SK-N-DZ (cell line): ENCODE measurements at regions not wholly inside any gene's neighbourhood (a gene's known extent, or its start where the extent isn't known, plus 50 kb on each side); places are given as distances from the start of the nearest gene placed in this dataset.
A peak's percentile ranks its signal among the peaks of the same experiment; 100 is the strongest.
"Not testable (repeated sequence)": the region's sequence is repeated elsewhere in the genome, so short reads cannot be mapped to it uniquely, and the experiment has no call there.

ENCODE experiments used
- DNase-seq: peaks from one replicate; pipeline ENCODE4 v3.0.0-alpha.2; 2015; ENCODE audit warnings: low spot score

DNA sequence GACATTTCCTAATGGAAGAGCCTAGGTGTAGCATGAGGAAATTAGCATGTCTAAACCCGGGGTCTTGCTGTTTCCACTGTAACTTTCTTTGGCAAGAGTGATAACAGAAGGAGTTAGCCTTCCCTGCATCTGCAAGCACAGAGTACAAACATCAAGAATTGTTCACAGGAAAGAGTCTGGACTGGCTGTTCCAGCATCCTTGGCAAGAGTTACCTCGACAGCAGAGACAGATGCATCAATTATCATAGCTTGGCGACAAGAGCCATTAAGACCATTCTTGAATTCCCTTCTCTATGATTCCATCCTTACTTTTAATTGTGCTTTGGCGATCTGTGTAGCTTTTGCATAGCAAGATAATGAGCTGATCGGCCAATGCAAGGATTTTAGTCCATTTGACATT lies 82.8 kb upstream of the RALGPS2 start:
- DNase-seq: no peak

DNA sequence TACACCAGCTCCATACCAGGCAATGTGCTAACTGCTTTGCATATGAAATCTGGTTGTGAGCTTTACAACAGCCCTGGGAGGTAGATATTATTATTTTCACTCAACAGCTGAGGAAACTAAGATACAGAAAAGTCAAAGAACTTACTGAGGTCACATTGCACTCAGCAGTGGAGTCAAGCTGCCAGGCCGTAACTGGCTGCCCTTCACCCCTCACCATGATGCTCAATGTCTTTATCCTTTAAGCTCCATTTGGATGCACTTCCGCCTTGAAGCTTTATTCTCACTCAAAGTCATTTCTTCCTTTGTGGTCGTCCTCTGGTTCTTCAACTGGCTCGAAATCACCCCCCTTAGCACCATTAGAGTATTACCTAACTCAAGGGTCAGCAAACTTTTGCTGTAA lies 81.7 kb upstream of the RALGPS2 start:
- no peak for DNase-seq

DNA sequence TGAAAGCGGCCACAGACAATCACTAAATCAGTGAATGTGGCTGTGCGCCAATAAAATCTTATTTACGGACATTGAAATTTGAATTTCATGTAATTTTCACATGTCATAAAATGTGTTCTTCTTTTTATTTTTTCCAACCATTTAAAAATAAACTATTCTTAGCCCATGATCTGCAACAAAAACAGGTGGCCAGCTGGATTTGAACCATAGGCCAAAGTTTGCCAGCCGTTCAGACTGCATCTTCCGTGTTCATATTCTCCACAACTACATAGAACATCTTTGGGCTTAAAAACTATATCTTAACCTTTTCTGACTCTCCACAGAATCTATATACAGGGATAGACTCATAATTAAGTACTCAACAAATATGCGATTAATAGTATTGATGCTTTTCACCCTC lies 81.2 kb upstream of the RALGPS2 start:
- DNase-seq: no peak

- DNase-seq: no peak
Measured at GRCh38 chr1:178644308-178645120, 80.5 kb upstream of the RALGPS2 start.

GRCh38 chr1:178645157-178645807 lies 79.8 kb upstream of the RALGPS2 start:
- DNase-seq: no peak

- DNase-seq: no peak
Measured at GRCh38 chr1:178645808-178646200, 79.2 kb upstream of the RALGPS2 start.

DNA sequence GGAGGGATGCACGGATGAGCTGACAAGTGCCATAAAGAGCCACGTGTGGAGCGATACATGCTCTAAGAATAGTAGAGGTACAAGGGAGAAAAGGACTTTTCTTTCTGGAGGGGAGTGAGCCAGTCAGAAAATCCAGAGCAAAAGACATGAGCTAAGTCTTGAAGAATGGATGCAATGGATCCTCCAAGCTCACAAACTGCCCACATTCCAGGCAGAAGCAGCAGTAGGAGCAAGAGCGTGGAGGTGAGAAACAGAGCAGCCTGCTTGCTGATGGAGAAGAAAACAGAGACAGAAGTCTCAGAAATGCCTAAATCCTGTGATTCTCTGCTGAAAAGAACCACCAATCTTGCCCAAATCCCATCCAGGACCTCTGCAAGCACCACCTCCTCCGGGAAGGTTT lies 78.2 kb upstream of the RALGPS2 start:
- DNase-seq: no peak

GRCh38 chr1:178648151-178648550 lies 76.9 kb upstream of the RALGPS2 start:
- no peak for DNase-seq

DNA sequence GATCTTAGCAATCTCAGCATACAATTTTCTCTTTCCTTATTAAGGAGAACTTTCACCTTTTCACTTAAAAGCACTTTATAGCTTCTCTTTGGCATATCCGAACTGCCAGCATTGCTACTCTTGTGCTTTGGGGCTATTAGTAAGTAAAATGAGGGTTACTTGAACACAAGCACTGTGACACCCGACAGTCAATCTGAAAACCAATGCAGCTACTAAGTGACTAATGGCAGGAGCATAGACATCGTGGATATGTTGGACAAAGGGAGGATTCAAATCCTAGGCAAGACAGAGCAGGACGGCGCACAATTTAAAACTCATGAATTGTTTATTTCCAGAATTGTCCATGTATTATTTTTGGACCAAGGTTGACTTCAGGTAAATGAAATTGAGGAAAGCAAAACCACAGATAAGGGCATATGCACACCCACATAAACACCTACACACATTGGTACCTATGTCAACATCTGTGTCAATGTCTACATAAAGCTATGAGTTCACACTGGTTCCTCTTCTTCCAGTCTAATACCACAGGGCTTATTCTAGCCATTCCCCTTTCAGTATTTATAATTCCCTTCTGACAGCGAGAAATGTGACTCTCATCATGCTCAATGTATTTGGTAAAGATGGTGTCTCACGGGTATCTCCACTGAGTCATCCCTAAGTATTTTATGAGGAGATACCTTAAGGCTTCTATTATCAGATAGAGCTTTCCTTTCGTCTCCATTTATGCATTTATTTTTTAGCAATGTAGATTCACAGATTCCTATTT lies 75.3 kb upstream of the RALGPS2 start:
- DNase-seq: no peak

DNA sequence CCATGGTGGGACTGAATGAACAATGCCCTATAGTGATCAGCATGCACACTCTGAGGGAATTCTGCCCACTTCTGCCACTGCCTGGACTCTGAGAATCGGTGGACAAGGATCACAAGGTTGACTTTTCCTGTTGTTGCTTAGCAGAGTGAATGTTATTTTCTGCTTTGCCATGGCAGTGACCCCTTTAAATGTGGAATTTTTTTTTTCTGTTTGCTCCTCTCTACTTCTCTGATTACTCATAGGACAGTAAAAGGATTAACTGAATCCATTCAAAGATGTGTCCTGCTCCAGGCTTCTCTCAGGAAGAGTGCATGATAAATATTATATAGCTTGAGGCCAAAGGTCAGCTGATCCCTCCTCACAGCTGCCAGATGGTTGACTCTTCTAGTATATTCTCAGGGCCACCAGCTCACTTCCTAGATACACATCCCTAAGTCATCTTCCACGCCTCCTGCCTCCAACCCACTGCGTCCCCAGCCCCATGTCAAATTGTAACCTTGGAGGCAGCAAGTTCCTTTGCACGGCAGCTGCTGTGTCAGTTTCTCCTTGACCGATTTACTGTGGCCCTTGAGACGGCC lies 74.0 kb upstream of the RALGPS2 start:
- peak; percentile 14 for DNase-seq

- DNase-seq: peak; percentile 52
Measured at GRCh38 chr1:178651742-178652141, 73.3 kb upstream of the RALGPS2 start.

DNA sequence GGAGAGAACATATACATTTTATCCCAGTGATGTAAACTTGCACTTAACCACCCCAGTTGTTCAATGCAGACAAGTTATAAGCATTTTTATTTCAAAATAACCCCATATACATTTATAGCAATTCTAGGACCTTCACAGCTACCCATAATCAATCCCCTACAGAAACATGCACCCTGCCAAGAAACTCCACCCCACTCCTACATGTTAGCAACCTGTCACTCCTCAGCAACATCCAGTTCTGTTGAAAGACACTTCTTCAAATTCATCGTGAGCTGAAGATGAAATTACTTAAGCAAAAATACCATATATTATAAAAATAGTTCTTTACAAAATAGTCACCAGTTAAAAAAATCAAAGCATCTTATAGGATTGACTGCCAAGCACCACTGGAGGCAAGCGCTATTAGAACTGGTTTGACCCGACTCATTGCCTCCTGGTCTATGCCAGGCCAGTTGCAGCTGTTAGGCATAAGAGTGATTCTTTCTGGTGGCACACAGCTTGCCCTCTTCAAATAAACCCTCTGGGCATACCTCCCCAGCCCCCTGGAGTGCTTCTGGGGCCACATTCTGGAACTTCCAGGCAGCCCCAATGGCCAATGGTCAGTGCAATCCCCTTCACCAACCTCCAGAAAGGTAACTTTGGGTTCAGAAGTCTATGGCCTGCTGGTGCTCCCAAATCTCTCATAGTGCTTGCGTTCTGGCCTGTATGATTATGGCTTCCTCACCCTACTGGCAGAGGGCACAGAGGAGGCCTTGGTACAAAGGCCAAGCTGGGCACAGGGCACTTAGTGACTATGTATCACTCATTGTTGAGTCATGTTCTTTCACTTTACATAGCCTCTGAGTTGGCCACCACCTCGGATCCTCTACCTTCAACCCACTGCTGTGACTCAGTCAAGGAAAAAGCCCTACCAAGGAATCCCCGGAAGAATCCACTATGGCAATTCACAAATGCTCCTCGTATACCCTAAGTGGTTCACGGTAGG lies 72.2 kb upstream of the RALGPS2 start:
- no peak for DNase-seq

GRCh38 chr1:178659789-178660208 lies 65.2 kb upstream of the RALGPS2 start:
- DNase-seq: no peak

DNA sequence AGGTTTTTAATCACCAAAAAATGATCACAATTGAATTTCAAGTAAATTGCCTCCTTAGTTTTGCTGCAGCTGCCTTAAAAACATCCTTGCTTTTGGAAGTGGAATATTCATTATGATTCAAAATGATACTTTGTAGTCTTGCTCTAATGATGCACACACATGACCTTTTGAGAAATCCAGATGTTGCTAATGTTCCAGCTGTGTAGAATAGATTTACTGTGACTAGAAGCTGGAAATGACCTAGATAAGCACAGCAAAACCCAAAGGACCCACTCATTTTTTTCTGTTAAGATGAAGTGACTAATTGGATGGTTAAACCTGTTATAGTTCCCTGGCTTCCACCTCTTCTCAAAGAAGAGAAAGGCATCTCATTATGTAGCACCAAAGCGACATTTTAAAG lies 64.6 kb upstream of the RALGPS2 start:
- no peak for DNase-seq

- no peak for DNase-seq
Measured at GRCh38 chr1:178664278-178664677, 60.8 kb upstream of the RALGPS2 start.

DNA sequence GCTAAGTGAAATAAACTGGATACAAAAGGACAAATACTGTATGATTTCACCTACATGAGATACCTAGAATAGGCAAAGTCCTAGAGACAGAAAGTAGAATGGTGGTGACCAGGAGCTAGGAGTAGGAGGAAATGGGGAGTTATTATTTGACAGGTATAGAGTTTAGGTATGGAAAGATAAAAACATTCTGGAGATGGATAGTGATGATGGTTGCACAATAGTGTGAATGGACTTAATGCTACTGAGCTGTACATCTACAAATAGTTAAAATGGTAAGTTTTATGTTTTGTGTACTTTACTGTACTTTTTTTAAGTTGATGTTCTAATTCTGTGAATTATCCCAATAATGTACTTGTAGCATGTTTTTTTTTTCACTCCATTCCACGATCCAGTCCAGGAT lies 59.5 kb upstream of the RALGPS2 start:
- no peak for DNase-seq

GRCh38 chr1:178666891-178667290 lies 58.2 kb upstream of the RALGPS2 start:
- DNase-seq: not testable (repeated sequence)

- DNase-seq: no peak
Measured at GRCh38 chr1:178672434-178672833, 52.6 kb upstream of the RALGPS2 start.

DNA sequence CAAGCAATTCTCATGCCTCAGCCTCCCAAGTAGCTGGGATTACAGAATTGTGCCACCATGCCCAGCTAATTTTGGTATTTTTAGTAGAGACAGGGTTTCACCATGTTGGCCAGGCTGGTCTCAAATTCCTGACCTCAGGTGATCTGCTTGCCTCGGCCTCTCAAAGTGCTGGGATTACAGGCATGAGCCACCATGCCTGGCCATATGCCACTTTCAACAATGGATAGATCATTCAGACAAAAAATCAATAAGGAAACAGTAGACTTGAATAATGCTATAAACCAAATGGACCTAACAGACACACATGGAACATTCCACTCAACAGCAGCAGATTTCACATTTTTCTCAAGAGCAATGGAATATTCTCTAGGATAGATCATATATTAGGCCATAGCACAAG lies 50.5 kb upstream of the RALGPS2 start:
- DNase-seq: not testable (repeated sequence)
